GM23338 (cell line): ENCODE measurements at regions not wholly inside any gene's neighbourhood (a gene's known extent, or its start where the extent isn't known, plus 50 kb on each side); places are given as distances from the start of the nearest gene placed in this dataset.

Experiments
- ATAC-seq: fragments of 200-7000 bp; cut with Tn5 transposase; 3 replicates; pipeline ENCODE4 v1.9.1; 2020
- DNase-seq: peaks from one replicate; pipeline ENCODE4 v3.0.0-alpha.2; 2015; ENCODE audit warnings: low spot score
- H2AFZ ChIP-seq: fragments of 200-600 bp; sonication (generic); 2 replicates; pipeline ENCODE4 v1.8.0; 2016; ENCODE audit warnings: antibody characterized with exemption, mild to moderate bottlenecking, moderate library complexity
- H3F3A ChIP-seq: fragments of 200-600 bp; sonication (generic); replicated peaks from 2 replicates; pipeline ENCODE4 v1.8.0; 2017; ENCODE audit warnings: antibody characterized with exemption, mixed run types, low read depth
- H3K27ac ChIP-seq: fragments of 200-600 bp; sonication (generic); 2 replicates; pipeline ENCODE4 v1.6.1; 2016; ENCODE audit warnings: low read depth
- H3K27me3 ChIP-seq: fragments of 200-600 bp; sonication (generic); 2 replicates; pipeline ENCODE4 v1.8.0; 2016; ENCODE audit warnings: mild to moderate bottlenecking, mixed run types, moderate library complexity; ENCODE audit not compliant: insufficient read depth
- H3K36me3 ChIP-seq: fragments of 200-600 bp; sonication (generic); 2 replicates; pipeline ENCODE4 v1.8.0; 2016; ENCODE audit warnings: mild to moderate bottlenecking; ENCODE audit not compliant: insufficient read depth
- H3K4me1 ChIP-seq: fragments of 200-600 bp; sonication (generic); 2 replicates; pipeline ENCODE4 v1.8.0; 2016; ENCODE audit warnings: mild to moderate bottlenecking, moderate library complexity; ENCODE audit not compliant: insufficient read depth
- H3K4me2 ChIP-seq: fragments of 200-600 bp; sonication (generic); 2 replicates; pipeline ENCODE4 v1.7.1; 2017; ENCODE audit warnings: mixed run types
- H3K4me3 ChIP-seq: fragments of 200-600 bp; sonication (generic); 2 replicates; pipeline ENCODE4 v1.6.1; 2016; ENCODE audit warnings: mixed run types
- H3K79me2 ChIP-seq: fragments of 200-600 bp; sonication (generic); replicated peaks from 2 replicates; pipeline ENCODE4 v1.8.0; 2017; ENCODE audit warnings: mild to moderate bottlenecking; ENCODE audit not compliant: insufficient read depth
- H3K9me2 ChIP-seq: fragments of 200-600 bp; sonication (generic); 2 replicates; pipeline ENCODE4 v1.8.0; 2017; ENCODE audit not compliant: insufficient read depth
- H4K20me1 ChIP-seq: fragments of 200-600 bp; sonication (generic); replicated peaks from 2 replicates; pipeline ENCODE4 v1.8.0; 2017; ENCODE audit warnings: mild to moderate bottlenecking; ENCODE audit not compliant: insufficient read depth
- H3K27ac Mint-ChIP-seq: 2 replicates; pipeline ENCODE4 v1.8.0; 2020; ENCODE audit warnings: inconsistent platforms, mild to moderate bottlenecking, moderate library complexity, mixed read lengths
- H3K27me3 Mint-ChIP-seq: 3 replicates; pipeline ENCODE4 v1.8.0; 2022; ENCODE audit warnings: low read depth, mild to moderate bottlenecking, moderate library complexity, mixed read lengths, inconsistent platforms; ENCODE audit not compliant: insufficient read depth, poor library complexity
- H3K36me3 Mint-ChIP-seq: 3 replicates; pipeline ENCODE4 v1.8.0; 2021; ENCODE audit warnings: low read depth, mild to moderate bottlenecking, inconsistent platforms, moderate library complexity, mixed read lengths
- H3K4me1 Mint-ChIP-seq: 3 replicates; pipeline ENCODE4 v1.8.0; 2020; ENCODE audit warnings: mild to moderate bottlenecking, inconsistent platforms, mixed read lengths
- H3K4me3 Mint-ChIP-seq: 3 replicates; pipeline ENCODE4 v1.8.0; 2021; ENCODE audit warnings: moderate library complexity, mild to moderate bottlenecking, inconsistent platforms, mixed read lengths
- H3K9me3 Mint-ChIP-seq: 3 replicates; pipeline ENCODE4 v1.8.0; 2020; ENCODE audit warnings: moderate library complexity, mild to moderate bottlenecking, inconsistent platforms, mixed read lengths
- CREB1 ChIP-seq: fragments of 250-450 bp; sonication (Bioruptor Pico); IDR thresholded peaks from 2 replicates; pipeline ENCODE4 v1.5.0; 2020; ENCODE audit warnings: low read depth, mild to moderate bottlenecking, moderate library complexity
- EZH2 ChIP-seq: fragments of 200-600 bp; sonication (generic); IDR thresholded peaks from one replicate; pipeline ENCODE4 v1.8.0; 2017; ENCODE audit warnings: antibody characterized with exemption, mild to moderate bottlenecking, low read depth; ENCODE audit not compliant: unreplicated experiment
- EZH2phosphoT487 ChIP-seq: fragments of 200-600 bp; sonication (generic); IDR thresholded peaks from one replicate; pipeline ENCODE4 v1.8.1; 2018; ENCODE audit warnings: antibody characterized with exemption; ENCODE audit not compliant: unreplicated experiment
- JUNB ChIP-seq: IDR thresholded peaks from one replicate; pipeline ENCODE4 v1.6.1; 2016; ENCODE audit warnings: antibody characterized with exemption; ENCODE audit not compliant: unreplicated experiment
- NANOG ChIP-seq: IDR thresholded peaks from 2 replicates; pipeline ENCODE4 v1.6.1; 2016; ENCODE audit warnings: antibody characterized with exemption, borderline replicate concordance
- POLR2AphosphoS5 ChIP-seq: IDR thresholded peaks from 2 replicates; pipeline ENCODE4 v1.6.1; 2016; ENCODE audit warnings: antibody characterized with exemption, low read depth
- ZNF114 ChIP-seq: fragments of 250-450 bp; sonication (Bioruptor Pico); IDR thresholded peaks from 2 replicates; pipeline ENCODE4 v1.5.0; 2020; ENCODE audit warnings: mild to moderate bottlenecking, moderate library complexity
- ZNF331 ChIP-seq: fragments of 250-450 bp; sonication (Bioruptor Pico); IDR thresholded peaks from 2 replicates; pipeline ENCODE4 v1.5.0; 2020; ENCODE audit warnings: low read depth, mild to moderate bottlenecking, moderate library complexity
- TF ChIP-seq, protein P1 (sequence below): IDR thresholded peaks from 2 replicates; pipeline ENCODE4 v1.6.1; 2016; ENCODE audit warnings: antibody characterized with exemption
- TF ChIP-seq, protein P2 (sequence below), 2 experiments: fragments of 200-600 bp in 1 of 2; sonication (generic) in 1 of 2; conservative IDR thresholded peaks; 2 replicates each; pipeline versions ENCODE4 v1.5.1 to v1.6.1; 2016 to 2017; ENCODE audit warnings: antibody characterized with exemption in 2 of 2, low read depth in 2 of 2, mild to moderate bottlenecking in 2 of 2, moderate library complexity in 1 of 2
- TF ChIP-seq, protein P3 (sequence below): fragments of 250-450 bp; sonication (Bioruptor Pico); IDR thresholded peaks from 2 replicates; pipeline ENCODE4 v1.5.0; 2020; ENCODE audit warnings: mild to moderate bottlenecking, moderate library complexity
- TF ChIP-seq, protein P4 (sequence below): IDR thresholded peaks from one replicate; pipeline ENCODE4 v1.6.1; 2018; ENCODE audit warnings: antibody characterized with exemption; ENCODE audit not compliant: unreplicated experiment

DNA sequence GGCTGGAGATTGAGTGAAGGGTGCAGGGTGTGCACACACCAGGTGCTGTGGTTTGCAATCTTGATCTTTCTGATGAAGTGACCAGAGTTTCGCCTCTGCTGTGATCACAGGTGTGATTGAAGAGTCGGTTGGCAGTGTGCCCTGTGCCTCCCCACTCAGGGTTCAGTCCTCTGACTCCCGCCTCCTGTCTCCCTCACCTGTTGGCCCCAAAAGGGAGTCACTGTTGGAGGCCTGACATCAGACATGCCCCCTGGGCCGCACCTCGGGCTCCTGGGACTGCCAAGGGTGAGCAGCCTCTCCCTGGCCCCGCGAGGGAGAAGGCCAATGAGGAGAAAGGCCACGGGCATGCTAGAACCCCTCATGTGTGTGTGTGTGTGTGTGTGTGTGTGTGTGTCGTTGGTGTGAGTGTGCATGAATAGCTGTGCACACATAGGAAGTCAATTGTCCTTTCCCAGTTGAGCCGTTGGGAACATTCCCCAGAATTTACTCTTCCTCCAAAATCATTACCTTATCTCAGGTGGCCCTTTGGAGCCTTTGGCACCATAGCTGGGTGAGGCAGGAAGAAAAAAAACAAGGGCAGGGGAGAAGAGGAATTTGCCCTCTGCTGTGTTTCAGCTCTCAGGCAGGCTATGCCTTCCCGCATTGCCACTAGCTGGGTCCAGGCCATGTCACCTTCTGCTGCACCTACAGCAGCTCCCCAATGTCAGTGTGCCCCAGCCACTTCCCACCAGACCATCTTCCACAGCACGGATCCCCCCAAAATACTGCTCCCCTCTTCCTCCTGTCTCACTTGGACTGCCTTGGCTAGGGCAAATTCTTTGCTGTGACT is 78.1 kb upstream of the LAPTM4A start:
- Histone ChIP-seq H3K27me3 (no peaks in the 10 kb centered on the region), H3K4me2 (no peak overlapping the region), H3K79me2 (no peaks in the 10 kb centered on the region), H3K9me2 (no peaks in the 10 kb centered on the region), H3K27ac (no peak overlapping the region), H3K36me3 (no peaks in the 10 kb centered on the region), H4K20me1 (no peaks in the 10 kb centered on the region), H3K4me3 (no peak overlapping the region), H3F3A (no peaks in the 10 kb centered on the region), H3K4me1 (no peaks in the 10 kb centered on the region), H2AFZ (no peak overlapping the region)
- DNase-seq = no peak
- no peak for TF ChIP-seq NANOG
- no peak for TF ChIP-seq POLR2AphosphoS5
- no peak for TF ChIP-seq JUNB
- TF ChIP-seq, protein P1, sequence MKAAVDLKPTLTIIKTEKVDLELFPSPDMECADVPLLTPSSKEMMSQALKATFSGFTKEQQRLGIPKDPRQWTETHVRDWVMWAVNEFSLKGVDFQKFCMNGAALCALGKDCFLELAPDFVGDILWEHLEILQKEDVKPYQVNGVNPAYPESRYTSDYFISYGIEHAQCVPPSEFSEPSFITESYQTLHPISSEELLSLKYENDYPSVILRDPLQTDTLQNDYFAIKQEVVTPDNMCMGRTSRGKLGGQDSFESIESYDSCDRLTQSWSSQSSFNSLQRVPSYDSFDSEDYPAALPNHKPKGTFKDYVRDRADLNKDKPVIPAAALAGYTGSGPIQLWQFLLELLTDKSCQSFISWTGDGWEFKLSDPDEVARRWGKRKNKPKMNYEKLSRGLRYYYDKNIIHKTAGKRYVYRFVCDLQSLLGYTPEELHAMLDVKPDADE = no peak
- no peak for TF ChIP-seq ZNF114 (CRISPR knock-in tag)
- TF ChIP-seq, protein P2, sequence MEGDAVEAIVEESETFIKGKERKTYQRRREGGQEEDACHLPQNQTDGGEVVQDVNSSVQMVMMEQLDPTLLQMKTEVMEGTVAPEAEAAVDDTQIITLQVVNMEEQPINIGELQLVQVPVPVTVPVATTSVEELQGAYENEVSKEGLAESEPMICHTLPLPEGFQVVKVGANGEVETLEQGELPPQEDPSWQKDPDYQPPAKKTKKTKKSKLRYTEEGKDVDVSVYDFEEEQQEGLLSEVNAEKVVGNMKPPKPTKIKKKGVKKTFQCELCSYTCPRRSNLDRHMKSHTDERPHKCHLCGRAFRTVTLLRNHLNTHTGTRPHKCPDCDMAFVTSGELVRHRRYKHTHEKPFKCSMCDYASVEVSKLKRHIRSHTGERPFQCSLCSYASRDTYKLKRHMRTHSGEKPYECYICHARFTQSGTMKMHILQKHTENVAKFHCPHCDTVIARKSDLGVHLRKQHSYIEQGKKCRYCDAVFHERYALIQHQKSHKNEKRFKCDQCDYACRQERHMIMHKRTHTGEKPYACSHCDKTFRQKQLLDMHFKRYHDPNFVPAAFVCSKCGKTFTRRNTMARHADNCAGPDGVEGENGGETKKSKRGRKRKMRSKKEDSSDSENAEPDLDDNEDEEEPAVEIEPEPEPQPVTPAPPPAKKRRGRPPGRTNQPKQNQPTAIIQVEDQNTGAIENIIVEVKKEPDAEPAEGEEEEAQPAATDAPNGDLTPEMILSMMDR (conservative IDR thresholded peaks at IDR 0.05; ENCODE audit: low read depth in 2 of 2) = no peak
- TF ChIP-seq EZH2phosphoT487 = no peak
- TF ChIP-seq, protein P3, sequence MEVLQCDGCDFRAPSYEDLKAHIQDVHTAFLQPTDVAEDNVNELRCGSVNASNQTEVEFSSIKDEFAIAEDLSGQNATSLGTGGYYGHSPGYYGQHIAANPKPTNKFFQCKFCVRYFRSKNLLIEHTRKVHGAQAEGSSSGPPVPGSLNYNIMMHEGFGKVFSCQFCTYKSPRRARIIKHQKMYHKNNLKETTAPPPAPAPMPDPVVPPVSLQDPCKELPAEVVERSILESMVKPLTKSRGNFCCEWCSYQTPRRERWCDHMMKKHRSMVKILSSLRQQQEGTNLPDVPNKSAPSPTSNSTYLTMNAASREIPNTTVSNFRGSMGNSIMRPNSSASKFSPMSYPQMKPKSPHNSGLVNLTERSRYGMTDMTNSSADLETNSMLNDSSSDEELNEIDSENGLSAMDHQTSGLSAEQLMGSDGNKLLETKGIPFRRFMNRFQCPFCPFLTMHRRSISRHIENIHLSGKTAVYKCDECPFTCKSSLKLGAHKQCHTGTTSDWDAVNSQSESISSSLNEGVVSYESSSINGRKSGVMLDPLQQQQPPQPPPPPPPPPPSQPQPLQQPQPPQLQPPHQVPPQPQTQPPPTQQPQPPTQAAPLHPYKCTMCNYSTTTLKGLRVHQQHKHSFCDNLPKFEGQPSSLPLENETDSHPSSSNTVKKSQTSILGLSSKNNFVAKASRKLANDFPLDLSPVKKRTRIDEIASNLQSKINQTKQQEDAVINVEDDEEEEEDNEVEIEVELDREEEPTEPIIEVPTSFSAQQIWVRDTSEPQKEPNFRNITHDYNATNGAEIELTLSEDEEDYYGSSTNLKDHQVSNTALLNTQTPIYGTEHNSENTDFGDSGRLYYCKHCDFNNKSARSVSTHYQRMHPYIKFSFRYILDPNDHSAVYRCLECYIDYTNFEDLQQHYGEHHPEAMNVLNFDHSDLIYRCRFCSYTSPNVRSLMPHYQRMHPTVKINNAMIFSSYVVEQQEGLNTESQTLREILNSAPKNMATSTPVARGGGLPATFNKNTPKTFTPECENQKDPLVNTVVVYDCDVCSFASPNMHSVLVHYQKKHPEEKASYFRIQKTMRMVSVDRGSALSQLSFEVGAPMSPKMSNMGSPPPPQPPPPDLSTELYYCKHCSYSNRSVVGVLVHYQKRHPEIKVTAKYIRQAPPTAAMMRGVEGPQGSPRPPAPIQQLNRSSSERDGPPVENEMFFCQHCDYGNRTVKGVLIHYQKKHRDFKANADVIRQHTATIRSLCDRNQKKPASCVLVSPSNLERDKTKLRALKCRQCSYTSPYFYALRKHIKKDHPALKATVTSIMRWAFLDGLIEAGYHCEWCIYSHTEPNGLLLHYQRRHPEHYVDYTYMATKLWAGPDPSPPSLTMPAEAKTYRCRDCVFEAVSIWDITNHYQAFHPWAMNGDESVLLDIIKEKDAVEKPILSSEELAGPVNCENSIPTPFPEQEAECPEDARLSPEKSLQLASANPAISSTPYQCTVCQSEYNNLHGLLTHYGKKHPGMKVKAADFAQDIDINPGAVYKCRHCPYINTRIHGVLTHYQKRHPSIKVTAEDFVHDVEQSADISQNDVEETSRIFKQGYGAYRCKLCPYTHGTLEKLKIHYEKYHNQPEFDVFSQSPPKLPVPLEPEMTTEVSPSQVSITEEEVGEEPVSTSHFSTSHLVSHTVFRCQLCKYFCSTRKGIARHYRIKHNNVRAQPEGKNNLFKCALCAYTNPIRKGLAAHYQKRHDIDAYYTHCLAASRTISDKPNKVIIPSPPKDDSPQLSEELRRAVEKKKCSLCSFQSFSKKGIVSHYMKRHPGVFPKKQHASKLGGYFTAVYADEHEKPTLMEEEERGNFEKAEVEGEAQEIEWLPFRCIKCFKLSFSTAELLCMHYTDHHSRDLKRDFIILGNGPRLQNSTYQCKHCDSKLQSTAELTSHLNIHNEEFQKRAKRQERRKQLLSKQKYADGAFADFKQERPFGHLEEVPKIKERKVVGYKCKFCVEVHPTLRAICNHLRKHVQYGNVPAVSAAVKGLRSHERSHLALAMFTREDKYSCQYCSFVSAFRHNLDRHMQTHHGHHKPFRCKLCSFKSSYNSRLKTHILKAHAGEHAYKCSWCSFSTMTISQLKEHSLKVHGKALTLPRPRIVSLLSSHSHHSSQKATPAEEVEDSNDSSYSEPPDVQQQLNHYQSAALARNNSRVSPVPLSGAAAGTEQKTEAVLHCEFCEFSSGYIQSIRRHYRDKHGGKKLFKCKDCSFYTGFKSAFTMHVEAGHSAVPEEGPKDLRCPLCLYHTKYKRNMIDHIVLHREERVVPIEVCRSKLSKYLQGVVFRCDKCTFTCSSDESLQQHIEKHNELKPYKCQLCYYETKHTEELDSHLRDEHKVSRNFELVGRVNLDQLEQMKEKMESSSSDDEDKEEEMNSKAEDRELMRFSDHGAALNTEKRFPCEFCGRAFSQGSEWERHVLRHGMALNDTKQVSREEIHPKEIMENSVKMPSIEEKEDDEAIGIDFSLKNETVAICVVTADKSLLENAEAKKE (CRISPR knock-in tag) = no peak
- TF ChIP-seq EZH2 = no peak
- TF ChIP-seq ZNF331 = no peak
- TF ChIP-seq, protein P4, sequence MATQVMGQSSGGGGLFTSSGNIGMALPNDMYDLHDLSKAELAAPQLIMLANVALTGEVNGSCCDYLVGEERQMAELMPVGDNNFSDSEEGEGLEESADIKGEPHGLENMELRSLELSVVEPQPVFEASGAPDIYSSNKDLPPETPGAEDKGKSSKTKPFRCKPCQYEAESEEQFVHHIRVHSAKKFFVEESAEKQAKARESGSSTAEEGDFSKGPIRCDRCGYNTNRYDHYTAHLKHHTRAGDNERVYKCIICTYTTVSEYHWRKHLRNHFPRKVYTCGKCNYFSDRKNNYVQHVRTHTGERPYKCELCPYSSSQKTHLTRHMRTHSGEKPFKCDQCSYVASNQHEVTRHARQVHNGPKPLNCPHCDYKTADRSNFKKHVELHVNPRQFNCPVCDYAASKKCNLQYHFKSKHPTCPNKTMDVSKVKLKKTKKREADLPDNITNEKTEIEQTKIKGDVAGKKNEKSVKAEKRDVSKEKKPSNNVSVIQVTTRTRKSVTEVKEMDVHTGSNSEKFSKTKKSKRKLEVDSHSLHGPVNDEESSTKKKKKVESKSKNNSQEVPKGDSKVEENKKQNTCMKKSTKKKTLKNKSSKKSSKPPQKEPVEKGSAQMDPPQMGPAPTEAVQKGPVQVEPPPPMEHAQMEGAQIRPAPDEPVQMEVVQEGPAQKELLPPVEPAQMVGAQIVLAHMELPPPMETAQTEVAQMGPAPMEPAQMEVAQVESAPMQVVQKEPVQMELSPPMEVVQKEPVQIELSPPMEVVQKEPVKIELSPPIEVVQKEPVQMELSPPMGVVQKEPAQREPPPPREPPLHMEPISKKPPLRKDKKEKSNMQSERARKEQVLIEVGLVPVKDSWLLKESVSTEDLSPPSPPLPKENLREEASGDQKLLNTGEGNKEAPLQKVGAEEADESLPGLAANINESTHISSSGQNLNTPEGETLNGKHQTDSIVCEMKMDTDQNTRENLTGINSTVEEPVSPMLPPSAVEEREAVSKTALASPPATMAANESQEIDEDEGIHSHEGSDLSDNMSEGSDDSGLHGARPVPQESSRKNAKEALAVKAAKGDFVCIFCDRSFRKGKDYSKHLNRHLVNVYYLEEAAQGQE = no peak
- TF ChIP-seq CREB1 (CRISPR knock-in tag) = no peak
- no peak for ATAC-seq
- peaks cover 14% of the 10 kb centered on the region; the same call in 2 of the 3 replicates for H3K4me1 Mint-ChIP-seq
- H3K27ac Mint-ChIP-seq = no peak overlapping the region; the same call in 1 of the 2 replicates
- H3K27me3 Mint-ChIP-seq = peaks cover 3% of the 10 kb centered on the region
- H3K36me3 Mint-ChIP-seq = no peaks in the 10 kb centered on the region
- no peak overlapping the region for H3K4me3 Mint-ChIP-seq
- H3K9me3 Mint-ChIP-seq = no peaks in the 10 kb centered on the region
